ENCODE measurements at regions not wholly inside any gene's neighbourhood (a gene's known extent, or its start where the extent isn't known, plus 50 kb on each side); places are given as distances from the start of the nearest gene placed in this dataset.

DNA sequence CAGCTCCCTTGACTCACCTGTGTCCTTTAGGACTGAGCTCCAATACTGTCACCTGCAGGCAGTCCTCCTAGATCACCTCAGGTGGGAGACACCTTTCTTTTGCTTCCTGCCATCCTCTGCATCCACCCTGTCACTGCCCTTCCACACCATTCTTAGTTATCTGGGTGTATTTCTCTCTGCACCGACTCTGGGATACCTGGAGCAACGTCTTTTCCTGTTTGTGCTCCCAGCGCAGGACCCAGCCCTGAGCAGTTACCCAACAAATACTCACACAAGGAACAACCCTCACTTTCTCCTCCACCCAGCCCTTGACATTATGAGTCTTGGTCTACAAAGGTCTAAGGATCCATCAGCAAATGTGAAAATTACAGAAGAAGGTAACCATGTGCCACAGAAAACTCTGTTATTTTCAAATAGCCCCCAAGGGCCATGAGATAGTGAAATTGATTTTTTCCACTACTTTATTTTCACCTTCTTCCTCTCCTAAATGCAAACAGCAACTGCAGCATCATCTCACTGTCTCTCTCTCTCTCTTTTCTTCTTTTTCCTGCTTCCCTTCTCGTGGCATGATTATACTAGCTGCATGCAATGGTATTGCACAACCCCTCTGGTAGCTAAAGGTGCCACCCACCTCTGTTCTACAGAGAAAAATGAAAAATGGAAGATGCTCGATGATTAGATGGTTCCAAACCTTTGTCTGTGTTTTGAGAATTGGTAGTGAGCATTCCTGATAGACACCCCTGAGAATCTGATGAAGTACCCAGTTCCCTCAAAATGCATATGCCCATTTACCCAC, 89.0 kb downstream of the MIS18A start:
- TF ChIP-seq, protein P1, sequence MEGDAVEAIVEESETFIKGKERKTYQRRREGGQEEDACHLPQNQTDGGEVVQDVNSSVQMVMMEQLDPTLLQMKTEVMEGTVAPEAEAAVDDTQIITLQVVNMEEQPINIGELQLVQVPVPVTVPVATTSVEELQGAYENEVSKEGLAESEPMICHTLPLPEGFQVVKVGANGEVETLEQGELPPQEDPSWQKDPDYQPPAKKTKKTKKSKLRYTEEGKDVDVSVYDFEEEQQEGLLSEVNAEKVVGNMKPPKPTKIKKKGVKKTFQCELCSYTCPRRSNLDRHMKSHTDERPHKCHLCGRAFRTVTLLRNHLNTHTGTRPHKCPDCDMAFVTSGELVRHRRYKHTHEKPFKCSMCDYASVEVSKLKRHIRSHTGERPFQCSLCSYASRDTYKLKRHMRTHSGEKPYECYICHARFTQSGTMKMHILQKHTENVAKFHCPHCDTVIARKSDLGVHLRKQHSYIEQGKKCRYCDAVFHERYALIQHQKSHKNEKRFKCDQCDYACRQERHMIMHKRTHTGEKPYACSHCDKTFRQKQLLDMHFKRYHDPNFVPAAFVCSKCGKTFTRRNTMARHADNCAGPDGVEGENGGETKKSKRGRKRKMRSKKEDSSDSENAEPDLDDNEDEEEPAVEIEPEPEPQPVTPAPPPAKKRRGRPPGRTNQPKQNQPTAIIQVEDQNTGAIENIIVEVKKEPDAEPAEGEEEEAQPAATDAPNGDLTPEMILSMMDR (IDR thresholded peaks at IDR 0.05 in 4 of 5, conservative IDR thresholded peaks at IDR 0.05 in 1 of 5) = no peak
- no peak for TF ChIP-seq POLR2A (IDR thresholded peaks at IDR 0.05)

Measured in gastrocnemius medialis (tissue), 4 donors.